ENCODE measurements at regions not wholly inside any gene's neighbourhood (a gene's known extent, or its start where the extent isn't known, plus 50 kb on each side); places are given as distances from the start of the nearest gene placed in this dataset.

DNA sequence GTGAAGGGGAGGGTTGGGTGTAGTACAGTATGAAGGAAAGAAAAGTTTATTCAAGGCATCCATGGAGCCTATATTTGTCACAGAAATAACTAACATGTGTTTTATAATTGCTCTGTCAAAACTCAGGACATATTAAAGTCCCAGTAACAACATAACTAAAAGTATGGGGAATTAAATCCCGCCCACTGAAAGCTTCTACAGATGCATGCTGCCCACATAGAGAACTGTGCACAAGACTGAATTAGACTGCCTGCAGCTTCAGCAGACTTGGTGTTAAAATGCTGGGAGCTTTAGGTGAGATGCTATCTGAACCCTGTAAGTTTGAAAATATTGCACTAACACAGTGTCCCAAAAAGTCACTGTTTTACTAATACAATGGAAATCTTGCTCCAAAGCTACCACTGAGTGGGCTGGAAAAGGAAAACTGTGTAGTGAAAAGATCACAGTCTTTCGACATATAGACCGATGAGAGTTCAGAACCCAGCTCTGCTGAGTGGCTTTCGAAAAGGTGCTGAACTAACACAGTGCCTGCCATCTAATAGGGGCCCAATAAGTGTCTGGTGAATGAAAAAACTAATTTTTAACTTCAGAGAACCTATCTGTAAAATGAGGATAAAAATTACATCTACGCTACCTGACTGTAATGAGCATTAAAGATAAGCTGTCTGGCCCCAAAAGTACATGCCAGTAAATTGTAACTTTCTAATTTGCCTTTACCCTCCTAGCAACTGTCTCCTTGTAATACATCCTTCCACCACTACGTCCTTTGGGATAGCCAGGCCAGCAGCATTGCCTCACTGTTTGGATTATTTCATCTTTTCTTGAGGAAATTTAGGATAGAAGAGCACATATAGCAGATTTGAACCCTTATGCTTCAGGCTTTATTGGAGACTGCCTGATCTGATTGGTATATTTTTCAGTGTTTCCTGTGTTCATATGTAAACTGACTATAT, 237.6 kb downstream of the BCAT1 start:
- ATAC-seq: no peak
- ChIA-PET CTCF (no interaction called here), POLR2A (no interaction called here), RAD21 (ENCODE audit: low non-redundant PET in 1 of 2, low total read pairs in 2 of 2, uncharacterized antibody in 2 of 2, unreplicated experiment in 2 of 2) (no interaction called here)
- Histone ChIP-seq H3K9ac (ENCODE audit: low read length) (no peak overlapping the region), H3K9me3 (ENCODE audit: control insufficient read depth in 1 of 2, insufficient read depth in 1 of 2, low read depth in 1 of 2, low read length in 2 of 2) (no peaks in the 10 kb centered on the region; a peak in 1 of 4 replicates), H3K36me3 (ENCODE audit: control insufficient read depth in 1 of 2, insufficient read depth in 2 of 2, low read length in 2 of 2) (no peaks in the 10 kb centered on the region), H3K4me1 (ENCODE audit: control insufficient read depth in 1 of 2, insufficient read depth in 2 of 2, low read length in 2 of 2) (no peaks in the 10 kb centered on the region), H3K27me3 (ENCODE audit: insufficient read depth, low read length) (no peaks in the 10 kb centered on the region), H3K4me2 (ENCODE audit: low read length) (no peak overlapping the region), H3K27ac (ENCODE audit: low read depth, low read length) (no peak overlapping the region), H4K20me1 (ENCODE audit: insufficient read depth) (no peaks in the 10 kb centered on the region), H3K9me2 (ENCODE audit: insufficient read depth) (no peaks in the 10 kb centered on the region), H3K4me3 (replicated peaks in 1 of 2; ENCODE audit: low read depth in 1 of 2, low read length in 2 of 2) (no peak overlapping the region), H2AFZ (ENCODE audit: low read depth, low read length, poor library complexity, severe bottlenecking) (no peak overlapping the region), H3K79me2 (ENCODE audit: insufficient read depth, low read length) (no peaks in the 10 kb centered on the region)
- intact Hi-C loops (cut with micrococcal nuclease): no loop called here
- DNase-seq (ENCODE audit: low read depth, low spot score): no peak
- TF ChIP-seq CEBPB (IDR thresholded peaks at IDR 0.05; ENCODE audit: low read depth) (no peak), ELF1 (IDR thresholded peaks at IDR 0.05; ENCODE audit: borderline replicate concordance, low read depth) (no peak), TCF7L2 (IDR thresholded peaks at IDR 0.05; ENCODE audit: borderline replicate concordance, extremely low read depth, insufficient read depth, insufficient read length) (no peak), SIN3A (IDR thresholded peaks at IDR 0.05; ENCODE audit: low read depth) (no peak), SP1 (IDR thresholded peaks at IDR 0.05; ENCODE audit: low read depth) (no peak), ZFX (IDR thresholded peaks at IDR 0.05) (no peak)
- BruUV-seq (replicated peaks): no TSS peak

DNA sequence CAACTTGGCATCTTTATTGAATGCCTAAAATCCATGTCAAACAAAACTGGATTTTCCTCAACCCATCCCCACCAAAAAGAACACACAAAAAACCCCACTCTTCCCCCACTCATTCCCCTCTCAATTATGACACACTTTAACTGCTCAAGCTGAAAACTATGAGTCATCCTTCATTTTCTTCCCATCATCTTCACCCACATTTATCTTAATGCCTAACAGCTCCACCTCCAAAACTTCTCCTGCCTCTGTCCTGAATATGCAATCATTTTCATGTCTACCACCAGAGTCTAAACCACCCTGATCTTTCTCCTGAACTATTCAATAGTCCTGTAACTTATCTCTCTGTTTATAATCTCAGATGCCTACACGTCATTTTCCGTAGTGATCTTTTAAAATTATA, 239.7 kb downstream of the BCAT1 start:
- no peak for DNase-seq (ENCODE audit: low read depth, low spot score)
- ChIA-PET RAD21 (ENCODE audit: low non-redundant PET in 1 of 2, low total read pairs in 2 of 2, uncharacterized antibody in 2 of 2, unreplicated experiment in 2 of 2) (no interaction called here), CTCF (no interaction called here), POLR2A (no interaction called here)
- H3K4me1 ChIP-seq (ENCODE audit: control insufficient read depth in 1 of 2, insufficient read depth in 2 of 2, low read length in 2 of 2): no peaks in the 10 kb centered on the region
- no peak overlapping the region for H3K4me3 ChIP-seq (replicated peaks in 1 of 2; ENCODE audit: low read depth in 1 of 2, low read length in 2 of 2)
- no peaks in the 10 kb centered on the region for H3K27me3 ChIP-seq (ENCODE audit: insufficient read depth, low read length)
- no peak overlapping the region for H3K9ac ChIP-seq (ENCODE audit: low read length)
- H3K9me2 ChIP-seq (ENCODE audit: insufficient read depth): no peaks in the 10 kb centered on the region
- BruUV-seq (replicated peaks): no TSS peak
- no peak overlapping the region for H3K4me2 ChIP-seq (ENCODE audit: low read length)
- intact Hi-C loops (cut with micrococcal nuclease): no loop called here
- H3K36me3 ChIP-seq (ENCODE audit: control insufficient read depth in 1 of 2, insufficient read depth in 2 of 2, low read length in 2 of 2): no peaks in the 10 kb centered on the region
- no peak for ATAC-seq
- TF ChIP-seq CBX3 (IDR thresholded peaks at IDR 0.05; ENCODE audit: low read depth) (no peak), RAD21 (IDR thresholded peaks at IDR 0.05; ENCODE audit: low read depth) (no peak)
- no peaks in the 10 kb centered on the region; a peak in 1 of 4 replicates for H3K9me3 ChIP-seq (ENCODE audit: control insufficient read depth in 1 of 2, insufficient read depth in 1 of 2, low read depth in 1 of 2, low read length in 2 of 2)
- no peak overlapping the region for H3K27ac ChIP-seq (ENCODE audit: low read depth, low read length)
- no peaks in the 10 kb centered on the region for H4K20me1 ChIP-seq (ENCODE audit: insufficient read depth)
- H3K79me2 ChIP-seq (ENCODE audit: insufficient read depth, low read length): no peaks in the 10 kb centered on the region
- H2AFZ ChIP-seq (ENCODE audit: low read depth, low read length, poor library complexity, severe bottlenecking): no peak overlapping the region

All from HCT116 (cell line).